ENCODE measurements at regions not wholly inside any gene's neighbourhood (a gene's known extent, or its start where the extent isn't known, plus 50 kb on each side); places are given as distances from the start of the nearest gene placed in this dataset.

DNA sequence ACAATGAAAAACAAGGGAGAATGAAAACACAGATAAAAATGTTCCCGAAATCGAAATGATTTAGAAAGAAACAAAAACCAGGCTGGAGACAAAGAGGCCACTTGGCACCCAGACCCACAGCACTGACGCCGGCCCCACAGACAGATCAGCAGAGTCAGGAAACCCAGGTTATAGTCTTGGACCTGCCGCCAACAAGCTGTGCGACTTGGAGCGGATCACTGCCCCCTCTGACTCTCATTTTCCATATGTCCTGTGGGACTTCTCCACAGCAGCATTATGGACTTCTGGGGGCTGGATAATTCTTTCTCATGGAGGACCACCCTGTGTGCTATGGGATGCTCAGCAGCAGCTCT is 72.4 kb downstream of the MATN1 start:
- no peaks in the 10 kb centered on the region for H3K4me1 ChIP-seq (ENCODE audit: insufficient read depth)
- peak in 1 of 5 donors; percentile 61 for DNase-seq
- H3K36me3 ChIP-seq = no peaks in the 10 kb centered on the region
- WGBS, 3 donors = 4 to 12% (median 7%) methylated on average over 7 of the region's 7 CpGs
- no peak overlapping the region for H3K4me3 ChIP-seq
- no peaks in the 10 kb centered on the region for H3K9me3 ChIP-seq
- H3K27ac ChIP-seq = no peak overlapping the region
- intact Hi-C loops (cut with DNase I) = no loop called here
- H3K27me3 ChIP-seq = no peaks in the 10 kb centered on the region
- TF ChIP-seq POLR2A (IDR thresholded peaks at IDR 0.05) (no peak), EP300 (IDR thresholded peaks at IDR 0.05) (no peak)
- TF ChIP-seq, protein P1, sequence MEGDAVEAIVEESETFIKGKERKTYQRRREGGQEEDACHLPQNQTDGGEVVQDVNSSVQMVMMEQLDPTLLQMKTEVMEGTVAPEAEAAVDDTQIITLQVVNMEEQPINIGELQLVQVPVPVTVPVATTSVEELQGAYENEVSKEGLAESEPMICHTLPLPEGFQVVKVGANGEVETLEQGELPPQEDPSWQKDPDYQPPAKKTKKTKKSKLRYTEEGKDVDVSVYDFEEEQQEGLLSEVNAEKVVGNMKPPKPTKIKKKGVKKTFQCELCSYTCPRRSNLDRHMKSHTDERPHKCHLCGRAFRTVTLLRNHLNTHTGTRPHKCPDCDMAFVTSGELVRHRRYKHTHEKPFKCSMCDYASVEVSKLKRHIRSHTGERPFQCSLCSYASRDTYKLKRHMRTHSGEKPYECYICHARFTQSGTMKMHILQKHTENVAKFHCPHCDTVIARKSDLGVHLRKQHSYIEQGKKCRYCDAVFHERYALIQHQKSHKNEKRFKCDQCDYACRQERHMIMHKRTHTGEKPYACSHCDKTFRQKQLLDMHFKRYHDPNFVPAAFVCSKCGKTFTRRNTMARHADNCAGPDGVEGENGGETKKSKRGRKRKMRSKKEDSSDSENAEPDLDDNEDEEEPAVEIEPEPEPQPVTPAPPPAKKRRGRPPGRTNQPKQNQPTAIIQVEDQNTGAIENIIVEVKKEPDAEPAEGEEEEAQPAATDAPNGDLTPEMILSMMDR (IDR thresholded peaks at IDR 0.05) = no peak

DNA sequence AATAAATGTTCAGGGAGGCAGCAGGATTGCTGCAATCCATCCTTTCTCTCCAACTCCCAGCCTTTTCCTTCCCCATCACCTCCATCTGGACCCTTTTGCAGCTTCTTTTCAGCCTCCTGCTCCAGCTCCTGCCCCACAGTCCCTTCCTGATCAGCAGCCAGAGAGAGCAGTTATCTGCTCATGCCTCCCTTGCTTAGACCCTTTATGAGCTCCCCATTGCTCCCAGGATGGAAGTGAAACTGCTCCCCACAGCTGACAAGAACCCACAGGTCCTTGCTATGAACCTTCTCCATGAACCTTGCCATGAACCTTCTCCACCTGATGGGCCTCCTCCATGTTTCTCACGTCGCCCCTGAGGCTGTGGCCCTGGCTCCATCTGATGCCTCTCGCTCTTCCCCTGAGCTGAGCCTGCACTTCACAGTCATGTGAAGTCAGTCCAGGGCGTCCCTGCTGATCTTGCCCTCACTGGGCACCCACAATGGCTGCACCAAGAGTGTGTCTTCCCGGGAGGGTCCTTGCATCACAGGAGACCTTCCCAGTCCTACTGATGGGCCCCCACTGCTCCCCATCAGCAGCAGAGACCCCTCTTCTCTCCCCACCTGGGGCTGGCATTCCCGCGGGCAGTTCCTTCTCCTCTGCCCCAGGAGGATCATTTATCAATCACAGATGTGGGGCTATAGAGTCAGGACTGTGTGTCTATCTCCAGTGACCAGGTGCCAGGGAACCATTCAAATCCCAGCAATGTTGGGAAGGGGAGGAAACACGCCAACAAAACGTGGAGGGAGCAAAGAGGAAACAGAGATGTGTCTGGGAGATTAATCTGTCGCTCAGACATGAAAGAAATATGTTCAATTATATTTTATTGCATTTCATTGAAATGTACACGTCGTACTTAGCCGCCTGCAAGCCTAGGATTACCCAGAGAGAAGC is 73.1 kb downstream of the MATN1 start:
- intact Hi-C loops (cut with DNase I) = no loop called here
- Histone ChIP-seq H3K27me3 (no peaks in the 10 kb centered on the region), H3K36me3 (no peaks in the 10 kb centered on the region), H3K27ac (no peak overlapping the region), H3K4me3 (no peak overlapping the region), H3K9me3 (no peaks in the 10 kb centered on the region), H3K4me1 (ENCODE audit: insufficient read depth) (no peaks in the 10 kb centered on the region)
- TF ChIP-seq, protein P1 (IDR thresholded peaks at IDR 0.05) = no peak
- no peak for TF ChIP-seq EP300 (IDR thresholded peaks at IDR 0.05)
- TF ChIP-seq POLR2A (IDR thresholded peaks at IDR 0.05) = no peak
- 33 to 34% (median 33%) methylated on average over 13 of the region's 13 CpGs for WGBS, 3 donors
- no peak for DNase-seq

DNA sequence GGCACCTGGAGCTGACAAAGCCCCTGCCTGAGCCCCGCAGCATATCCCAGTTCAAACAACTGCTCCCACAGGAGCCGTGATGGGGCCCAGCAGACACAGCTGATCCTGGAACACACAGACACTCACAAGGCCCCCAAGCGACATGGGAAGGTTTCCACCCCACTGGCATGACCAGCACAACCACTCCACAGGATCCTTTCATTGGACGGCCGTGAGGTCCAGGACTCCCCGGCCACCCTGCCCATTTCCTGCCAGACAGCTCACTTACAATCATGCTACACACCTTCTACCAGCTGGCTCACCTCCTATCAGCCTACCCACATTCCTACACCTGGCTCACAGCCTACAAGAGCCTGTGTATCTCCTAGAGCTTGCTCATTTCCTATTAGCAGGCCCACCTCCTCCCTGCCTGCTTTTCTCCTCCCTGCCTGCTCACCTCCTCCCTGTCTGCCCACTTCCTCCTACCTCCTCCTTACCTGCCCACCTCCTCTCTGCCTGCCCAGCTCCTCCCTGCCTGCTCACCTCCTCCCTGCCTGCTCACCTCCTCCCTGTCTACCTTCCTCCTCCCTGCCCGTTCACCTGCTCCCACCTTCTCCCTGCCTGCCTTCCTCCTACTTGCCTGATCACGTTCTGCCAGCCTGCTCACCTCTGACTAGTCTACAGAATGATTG is 73.9 kb downstream of the MATN1 start:
- Histone ChIP-seq H3K27me3 (no peaks in the 10 kb centered on the region), H3K36me3 (no peaks in the 10 kb centered on the region), H3K27ac (no peak overlapping the region), H3K4me3 (no peak overlapping the region), H3K9me3 (no peaks in the 10 kb centered on the region), H3K4me1 (ENCODE audit: insufficient read depth) (no peaks in the 10 kb centered on the region)
- intact Hi-C loops (cut with DNase I) = no loop called here
- DNase-seq = no peak
- TF ChIP-seq, protein P1 (IDR thresholded peaks at IDR 0.05) = no peak
- TF ChIP-seq EP300 (IDR thresholded peaks at IDR 0.05) = no peak
- no peak for TF ChIP-seq POLR2A (IDR thresholded peaks at IDR 0.05)
- 76 to 84% (median 82%) methylated on average over 8 of the region's 8 CpGs for WGBS, 3 donors

DNA sequence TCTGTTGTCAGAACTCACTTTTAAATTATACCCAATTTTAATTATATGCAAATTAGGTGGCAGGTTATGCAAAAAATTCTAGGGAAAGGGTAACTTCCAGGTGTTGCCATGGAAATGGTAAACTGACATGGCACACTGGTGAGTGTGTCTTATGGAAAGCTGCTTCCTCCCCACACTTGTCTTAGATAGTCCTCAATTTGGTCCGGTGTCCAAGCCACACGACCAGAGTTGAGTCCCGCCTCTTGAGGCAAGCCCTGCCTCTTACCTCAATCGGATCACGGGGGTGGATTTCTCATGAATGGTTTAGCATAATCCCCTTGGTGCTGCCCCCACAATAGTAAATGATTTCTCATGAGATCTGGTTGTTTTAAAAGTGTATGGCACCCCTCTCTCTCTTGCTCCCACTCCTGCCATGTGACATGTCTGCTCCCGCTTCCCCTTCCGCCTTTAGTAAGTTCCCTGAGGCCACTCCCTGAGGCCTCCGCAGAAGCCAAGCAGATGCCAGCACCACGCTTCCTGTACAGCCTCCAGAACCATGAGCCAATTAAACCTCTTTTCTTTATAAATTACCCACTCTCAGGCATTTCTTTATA is 74.9 kb downstream of the MATN1 start:
- H3K27me3 ChIP-seq = no peaks in the 10 kb centered on the region

More for the DNA sequence above, 74.9 kb downstream of the MATN1 start:
- H3K4me3 ChIP-seq = no peak overlapping the region
- H3K9me3 ChIP-seq = no peaks in the 10 kb centered on the region
- intact Hi-C loops (cut with DNase I) = no loop called here
- TF ChIP-seq POLR2A (IDR thresholded peaks at IDR 0.05) (no peak), EP300 (IDR thresholded peaks at IDR 0.05) (no peak)
- TF ChIP-seq, protein P1 (IDR thresholded peaks at IDR 0.05) = no peak
- H3K36me3 ChIP-seq = no peaks in the 10 kb centered on the region
- DNase-seq = no peak
- WGBS, 3 donors = 70 to 83% (median 77%) methylated on average over 9 of the region's 9 CpGs
- H3K27ac ChIP-seq = no peak overlapping the region
- H3K4me1 ChIP-seq (ENCODE audit: insufficient read depth) = no peaks in the 10 kb centered on the region

Data from ovary (tissue), 7 donors.